Uterus (tissue), 2 donors: ENCODE measurements at regions not wholly inside any gene's neighbourhood (a gene's known extent, or its start where the extent isn't known, plus 50 kb on each side); places are given as distances from the start of the nearest gene placed in this dataset.

Source experiments
- CTCF ChIP-seq, 4 experiments: fragments of 200-600 bp in 2 of 4; fragments of 450-650 bp in 2 of 4; sonication (generic) in 2 of 4; IDR thresholded peaks; one replicate each; pipeline ENCODE4 v1.5.1; 2016 to 2019; ENCODE audit warnings: antibody characterized with exemption in 4 of 4, mild to moderate bottlenecking in 2 of 4, moderate library complexity in 1 of 4
- POLR2A ChIP-seq, 2 donors: fragments of 450-650 bp; IDR thresholded peaks; one replicate each; pipeline ENCODE4 v1.6.1; 2016; ENCODE audit warnings: antibody characterized with exemption in 2 of 2, mild to moderate bottlenecking in 1 of 2, moderate library complexity in 1 of 2

DNA sequence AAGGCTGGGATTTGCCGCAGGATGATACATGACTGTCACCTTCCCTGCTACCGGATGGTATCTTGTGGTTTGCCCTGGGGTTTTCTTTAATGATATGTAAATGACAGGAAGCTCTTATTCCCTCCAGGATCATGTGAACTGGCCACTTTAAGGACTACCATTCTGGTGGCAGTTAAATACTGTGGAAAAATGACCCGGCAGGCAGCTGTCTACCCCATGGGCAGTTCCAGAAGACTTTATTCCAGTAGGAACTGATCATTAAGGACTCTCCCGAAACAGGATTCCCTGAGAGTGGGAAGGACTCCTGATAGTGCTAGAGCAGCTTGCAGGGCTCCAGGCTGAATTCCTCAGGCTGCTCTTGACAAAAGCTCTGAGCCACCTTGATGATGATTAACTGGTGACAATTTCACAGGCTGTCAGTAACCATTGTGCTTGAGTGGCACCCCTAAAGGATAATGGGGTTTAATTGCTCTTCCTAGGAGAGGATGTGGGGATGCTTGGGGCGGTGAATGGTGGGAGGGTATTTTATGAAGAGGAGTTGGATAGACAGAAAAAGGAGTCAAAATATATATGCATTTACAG lies 212.0 kb downstream of the CPS1 start:
- TF ChIP-seq CTCF (IDR thresholded peaks at IDR 0.05), result no peak
- TF ChIP-seq POLR2A (IDR thresholded peaks at IDR 0.05), result no peak
